ENCODE measurements at regions not wholly inside any gene's neighbourhood (a gene's known extent, or its start where the extent isn't known, plus 50 kb on each side); places are given as distances from the start of the nearest gene placed in this dataset.

DNA sequence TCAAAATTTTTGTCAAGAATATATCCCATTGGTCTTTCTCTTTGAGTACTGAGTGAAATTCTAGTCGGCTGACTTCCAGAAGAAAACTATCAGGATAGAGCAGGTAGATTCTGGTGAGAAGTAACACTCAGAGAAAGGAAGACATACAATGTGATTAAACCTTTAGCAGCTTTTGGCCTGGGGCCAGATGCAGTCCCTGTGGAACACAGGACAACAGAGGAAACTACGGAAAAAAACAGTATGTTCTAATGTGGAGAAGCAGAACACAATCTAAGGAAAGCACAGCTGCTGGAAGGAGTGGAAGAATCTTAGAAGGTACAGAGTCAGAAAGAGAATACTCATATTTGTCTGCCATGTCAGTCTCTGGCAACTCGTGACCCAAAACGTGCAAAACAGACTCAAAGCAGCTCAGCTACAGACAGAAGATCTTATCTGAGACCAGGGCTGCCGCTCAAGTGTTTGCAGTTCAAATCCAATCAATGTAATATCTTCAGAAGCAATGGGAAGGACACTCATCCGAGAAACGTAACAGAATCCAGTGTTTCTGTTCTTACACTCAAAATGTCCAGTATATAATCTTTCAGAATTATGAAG lies 283.8 kb downstream of the MRPL39 start:
- DNase-seq, result no peak

DNA sequence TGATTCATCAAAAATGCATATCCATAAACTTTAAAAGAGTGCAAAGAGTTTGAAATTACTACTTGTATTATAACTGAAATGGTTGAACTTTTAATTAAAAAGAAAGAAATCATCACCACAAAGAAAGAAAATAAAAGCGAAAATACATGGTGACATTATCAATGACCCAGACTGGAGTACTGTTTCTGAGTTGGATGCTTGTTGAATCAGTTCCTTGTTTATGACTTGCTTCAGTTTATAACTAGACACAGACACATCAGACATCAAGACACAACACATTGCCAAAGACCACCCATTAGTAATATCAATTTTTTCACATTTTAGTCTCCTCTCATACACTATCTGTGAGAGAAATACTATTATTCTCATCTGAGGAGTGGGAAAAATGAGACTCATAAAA lies 293.0 kb downstream of the MRPL39 start:
- no peak for DNase-seq

DNA sequence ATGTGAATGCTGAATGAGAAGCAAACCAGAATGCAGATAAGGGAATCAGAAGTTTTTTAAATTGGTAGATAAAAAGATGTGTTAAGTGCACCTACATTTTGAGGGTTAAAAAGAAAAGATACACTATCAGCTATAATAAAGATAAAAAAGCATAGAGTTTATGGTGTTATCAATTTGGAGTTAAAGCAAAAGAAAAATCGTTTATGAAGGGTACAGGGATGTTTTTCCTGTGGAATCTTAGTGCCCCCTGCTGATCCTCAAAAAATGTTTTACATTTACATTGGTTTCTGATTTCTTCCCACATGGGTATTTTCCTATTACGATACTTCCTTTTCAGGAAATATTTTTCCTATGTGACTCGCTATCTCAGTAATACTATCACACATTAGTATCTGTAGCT lies 293.5 kb downstream of the MRPL39 start:
- no peak for DNase-seq

DNA sequence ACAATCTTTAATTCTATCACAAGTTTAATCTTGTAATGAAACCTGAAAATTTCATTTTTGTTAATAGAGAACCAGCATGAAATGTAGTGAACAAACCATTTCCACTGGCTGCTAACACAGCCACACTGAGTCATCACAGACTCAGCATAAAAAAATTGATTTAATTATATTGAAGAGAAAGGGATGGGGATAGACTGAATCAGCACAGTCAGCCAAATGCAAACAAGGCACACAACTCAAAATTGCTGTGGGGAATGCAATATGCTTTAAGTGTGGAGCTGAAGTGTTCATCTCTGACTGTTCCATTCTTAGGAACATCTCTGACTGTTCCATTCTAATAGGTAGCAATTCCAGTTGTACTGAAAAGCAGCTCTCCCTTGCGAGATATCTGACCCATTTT lies 299.8 kb downstream of the MRPL39 start:
- DNase-seq, result no peak

DNA sequence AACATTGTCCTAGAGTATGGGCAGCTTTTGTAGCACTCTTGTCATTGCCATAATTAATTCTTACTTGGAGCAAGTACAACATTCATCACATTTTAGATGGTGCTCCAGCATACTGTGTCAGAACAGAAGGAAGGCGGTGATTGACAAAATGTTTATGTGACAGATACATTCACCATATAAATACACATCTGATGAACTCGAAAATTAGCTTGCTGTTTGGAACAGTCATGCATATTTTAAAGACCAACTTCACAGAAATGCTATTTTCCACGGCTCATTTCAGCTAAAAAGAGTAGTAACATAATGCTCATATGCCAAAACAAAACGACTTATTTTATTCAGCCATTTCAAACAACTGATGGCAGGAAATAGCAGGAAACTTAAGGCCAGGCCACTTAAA lies 302.7 kb downstream of the MRPL39 start:
- DNase-seq, result no peak

DNA sequence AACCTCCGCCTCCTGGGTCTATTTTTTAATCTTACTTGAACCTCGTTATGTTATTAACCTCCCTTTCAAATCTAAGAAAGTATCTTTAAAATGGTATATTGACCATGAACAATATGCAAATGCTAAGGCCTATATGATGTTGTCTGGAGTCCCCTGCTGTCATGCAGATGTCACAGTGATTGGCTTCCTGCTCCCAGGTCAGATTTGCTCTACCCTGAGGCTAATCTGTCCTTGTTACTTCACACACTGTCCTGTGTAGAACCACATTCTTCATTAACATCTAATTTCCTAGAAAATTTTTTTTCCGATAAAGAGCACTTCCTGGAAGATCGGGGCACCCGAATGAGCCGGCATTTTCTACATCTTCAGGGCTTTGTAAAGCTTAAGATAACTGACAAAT lies 306.6 kb downstream of the MRPL39 start:
- DNase-seq, result no peak

DNA sequence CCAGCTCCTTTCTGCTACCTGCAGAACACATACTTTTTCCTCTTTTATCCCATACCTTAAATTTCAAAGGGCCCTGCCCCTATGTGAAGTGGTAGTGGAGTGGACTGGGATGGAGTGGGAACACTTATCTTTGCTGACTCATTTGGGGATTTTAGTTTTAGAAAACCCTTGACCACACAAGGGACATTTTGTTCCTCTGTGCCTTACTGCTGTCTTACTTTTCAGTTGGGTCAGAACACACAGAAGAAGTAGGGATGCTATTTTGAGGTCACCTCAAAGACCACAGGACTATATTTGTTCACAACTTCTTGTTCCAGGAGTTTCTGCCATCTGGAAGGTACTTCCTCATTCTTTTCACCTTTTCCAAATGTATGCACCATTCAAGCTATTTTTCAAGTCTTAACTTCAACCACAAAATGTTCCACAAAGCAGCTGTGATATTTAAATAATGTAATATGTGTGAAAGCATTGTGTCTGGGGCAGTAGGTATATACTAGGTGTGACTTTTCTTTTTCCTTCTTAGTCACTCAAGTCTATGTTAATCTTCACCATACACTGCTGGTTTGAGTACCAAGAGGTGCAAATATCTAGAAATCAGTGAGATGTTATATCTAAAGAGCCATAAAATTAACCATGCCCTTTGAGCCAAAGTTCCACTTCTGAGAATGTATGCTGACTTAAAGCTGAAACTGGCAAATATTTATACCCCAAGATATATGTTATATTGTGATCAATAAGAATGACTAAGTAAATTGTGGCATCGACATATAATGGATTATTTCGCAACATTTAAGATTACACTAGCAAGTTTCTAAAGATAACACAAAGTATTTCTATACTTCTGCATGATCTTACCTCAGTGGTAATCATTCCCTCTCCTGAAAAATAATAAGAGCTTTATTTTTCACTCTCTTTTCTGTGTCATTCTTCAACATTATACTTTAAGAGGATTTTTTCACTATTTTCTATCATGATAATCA lies 308.5 kb downstream of the MRPL39 start:
- DNase-seq, result no peak

DNA sequence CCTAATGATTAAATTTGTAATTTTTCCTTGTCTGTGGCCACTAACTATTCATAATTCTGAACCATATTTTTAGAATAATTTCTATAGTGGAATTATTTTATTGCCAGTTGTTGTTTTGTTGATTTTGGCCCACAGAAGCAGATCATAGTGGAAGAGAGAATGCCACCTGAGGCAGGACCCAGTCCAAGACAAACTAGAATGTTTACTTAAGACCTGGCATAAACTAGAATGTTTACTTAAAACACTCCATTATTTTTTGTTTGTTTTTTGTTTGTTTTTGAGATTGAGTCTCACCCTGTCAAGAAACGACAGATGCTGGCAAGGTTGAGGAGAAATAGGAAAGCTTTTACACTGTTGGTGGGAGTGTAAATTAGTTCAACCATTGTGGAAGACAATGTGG lies 310.2 kb downstream of the MRPL39 start:
- DNase-seq, result peak; percentile 69

DNA sequence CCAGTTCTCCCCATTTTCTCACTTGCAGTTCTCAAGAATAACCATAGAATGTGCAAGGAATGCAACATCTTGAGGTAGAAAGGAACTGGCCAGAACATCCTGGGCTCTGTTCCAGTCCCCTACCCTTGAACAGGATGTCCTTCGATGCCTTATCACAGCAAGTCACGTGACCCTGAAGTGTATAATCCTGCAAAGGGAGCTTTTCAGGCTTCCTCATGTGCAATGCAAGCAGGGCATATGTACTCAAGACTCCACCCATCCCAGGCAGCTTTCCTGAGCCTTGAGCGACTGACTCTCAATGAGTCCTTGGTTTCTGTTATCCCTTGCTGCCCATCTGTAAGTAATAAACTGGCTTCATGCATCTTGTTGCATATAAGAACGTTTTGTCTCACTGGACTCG lies 311.0 kb downstream of the MRPL39 start:
- DNase-seq, result no peak

DNA sequence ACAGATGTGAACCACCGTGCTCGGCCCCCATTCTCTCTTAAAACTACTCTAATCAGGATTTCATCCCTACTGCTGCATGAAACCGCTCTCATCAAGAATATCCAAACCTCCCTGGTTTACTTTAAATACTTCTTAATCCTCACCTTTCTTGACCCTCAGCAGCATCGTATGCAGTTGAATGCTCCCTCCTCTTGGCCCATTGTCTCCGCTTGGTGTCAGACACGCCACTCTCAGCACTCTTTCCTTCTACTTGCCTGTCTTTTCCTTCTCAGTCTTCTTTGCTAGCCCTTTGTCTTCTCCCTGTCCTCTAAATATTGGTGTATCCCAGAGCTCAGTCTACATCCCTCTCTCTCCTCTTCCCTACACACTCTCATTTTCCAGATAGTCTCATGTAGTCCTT lies 314.9 kb downstream of the MRPL39 start:
- no peak for DNase-seq

DNA sequence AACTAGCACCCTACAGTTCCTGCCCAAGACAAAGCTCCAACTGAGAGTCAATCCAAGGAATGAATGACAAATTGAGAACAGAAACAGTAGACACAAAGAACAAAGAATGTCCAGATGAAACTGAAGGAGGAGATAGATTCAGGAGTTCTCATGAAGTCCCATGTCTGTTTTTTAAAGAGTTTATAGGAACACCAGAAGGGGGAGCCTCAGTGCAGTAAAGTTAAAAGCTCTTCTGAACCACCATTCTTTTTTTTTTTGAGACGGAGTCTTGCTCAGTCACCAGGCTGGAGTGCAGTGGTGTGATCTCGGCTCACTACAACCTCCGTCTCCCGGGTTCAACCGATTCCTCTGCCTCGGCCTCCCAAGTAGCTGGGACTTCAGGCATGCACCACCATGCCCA lies 323.6 kb downstream of the MRPL39 start:
- peak; percentile 29 for DNase-seq

DNA sequence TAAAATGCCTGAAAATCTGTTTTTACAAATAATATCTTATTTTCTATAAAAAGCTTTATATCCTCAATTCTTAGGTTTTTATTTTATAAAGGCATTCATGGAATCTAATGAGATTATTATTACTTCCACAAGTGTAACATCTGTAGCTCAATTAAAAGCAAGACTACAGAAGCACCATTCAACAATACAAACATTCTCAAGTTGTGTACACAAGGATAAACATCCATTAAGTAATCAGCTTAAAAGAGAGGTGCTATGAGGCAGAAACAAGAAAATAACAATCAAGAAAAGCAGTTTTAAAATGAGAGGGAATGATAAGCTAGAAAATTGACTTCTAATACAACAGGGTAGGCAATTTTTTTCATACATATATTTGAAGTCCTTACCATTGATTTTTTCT lies 326.1 kb downstream of the MRPL39 start:
- DNase-seq, result no peak

DNA sequence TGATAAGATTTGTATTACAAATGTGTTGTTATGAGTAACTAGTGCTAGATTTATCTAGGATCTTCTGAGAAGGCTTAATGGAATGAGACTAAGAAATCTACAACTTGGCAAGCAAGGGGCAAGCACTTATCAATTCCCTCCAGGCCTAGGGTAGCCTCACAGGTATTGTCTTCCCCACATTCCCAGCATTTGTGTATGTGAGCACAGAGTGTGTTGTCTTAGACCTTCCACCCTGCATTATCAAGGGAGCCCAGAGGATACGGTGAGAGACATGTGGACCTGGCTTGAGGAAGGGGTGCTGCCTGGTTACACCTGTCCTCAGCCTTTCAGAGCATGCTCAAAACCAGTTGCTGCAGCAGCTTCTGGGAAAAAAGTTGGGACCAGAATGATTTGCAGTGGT lies 327.2 kb downstream of the MRPL39 start:
- no peak for DNase-seq

DNA sequence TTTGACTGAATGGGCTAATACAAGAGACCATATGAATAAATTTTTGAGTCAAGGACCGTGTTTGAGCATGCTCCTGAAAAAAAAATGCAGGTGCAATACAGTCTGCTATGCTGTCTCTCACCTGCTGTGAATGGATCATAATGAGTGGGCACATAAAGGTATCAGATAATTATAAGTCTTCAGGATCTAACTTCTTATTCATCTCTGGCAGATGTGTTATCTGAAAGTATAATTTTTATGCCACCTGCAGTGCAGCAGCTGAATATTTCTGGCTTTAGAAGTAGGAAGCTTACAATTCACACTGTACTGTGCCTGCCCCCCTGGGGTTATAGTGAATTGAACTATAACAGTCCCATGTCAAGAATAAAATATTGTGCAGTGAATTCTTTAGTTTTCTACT lies 333.3 kb downstream of the MRPL39 start:
- DNase-seq, result no peak

DNA sequence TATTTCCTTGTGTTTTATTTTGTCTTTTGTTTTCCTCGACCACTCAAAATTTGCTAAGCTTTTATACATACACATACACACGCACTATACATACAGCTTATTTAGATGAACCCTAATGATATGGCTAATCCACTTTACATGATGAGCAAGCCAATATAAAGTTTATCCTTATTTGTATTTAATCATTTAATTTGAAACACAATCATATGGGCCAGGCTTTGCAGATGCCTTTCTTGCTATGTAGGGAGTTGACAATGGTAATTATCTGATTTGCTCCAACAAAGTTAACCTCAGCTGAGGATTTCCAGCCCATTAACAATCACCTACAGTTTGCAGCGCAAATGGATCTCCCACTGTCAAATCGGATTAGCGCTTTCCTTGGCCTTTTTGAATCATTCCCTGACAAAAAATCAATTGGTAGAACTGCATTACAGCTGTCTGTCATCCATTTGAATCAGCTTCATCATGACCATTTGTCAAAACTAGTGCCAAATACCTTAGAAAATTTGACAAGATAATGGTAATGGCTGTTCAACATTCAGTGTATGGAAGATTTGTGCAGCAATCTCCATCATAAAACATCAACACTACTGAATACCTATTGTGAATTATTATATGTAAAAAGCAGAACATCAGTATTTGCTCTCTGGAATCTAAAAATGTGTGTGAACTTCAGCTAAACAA lies 352.6 kb downstream of the MRPL39 start:
- DNase-seq, result no peak

DNA sequence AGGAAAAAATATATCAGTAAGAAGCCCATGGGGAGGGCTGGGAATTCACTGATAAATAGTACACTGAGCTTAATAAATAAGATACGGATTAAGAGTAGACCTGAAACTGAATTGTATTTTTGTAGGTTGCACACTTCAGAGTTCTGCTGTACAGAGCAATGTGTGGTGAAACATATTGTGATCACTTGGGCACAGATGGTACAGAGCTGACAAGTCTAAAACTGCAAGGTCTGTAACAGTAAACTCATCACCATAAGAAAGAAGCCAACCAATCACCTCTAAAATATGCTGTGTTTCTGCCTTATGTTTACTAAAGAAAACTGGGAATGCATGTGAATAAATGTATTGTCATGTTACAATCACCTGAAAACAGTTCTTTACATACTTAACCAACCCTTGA lies 360.7 kb downstream of the MRPL39 start:
- DNase-seq, result no peak

DNA sequence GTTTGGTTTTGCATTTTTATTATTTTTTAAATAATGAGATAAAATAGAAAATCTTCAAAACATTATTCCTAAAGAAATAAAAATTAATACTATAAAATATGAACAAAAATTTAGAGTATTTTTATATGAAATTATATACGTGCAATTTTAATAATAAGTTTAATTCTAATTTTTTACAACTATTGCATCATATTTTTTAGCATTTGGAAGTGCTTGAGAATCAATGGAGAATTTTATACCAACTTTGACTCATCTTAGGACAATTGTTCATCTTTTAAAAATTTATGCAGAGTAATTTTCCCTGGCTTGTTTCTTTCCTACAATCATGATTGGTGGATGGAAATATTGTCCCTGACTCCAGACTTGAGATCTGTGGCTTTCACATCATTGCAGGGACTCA lies 362.5 kb downstream of the MRPL39 start:
- no peak for DNase-seq

DNA sequence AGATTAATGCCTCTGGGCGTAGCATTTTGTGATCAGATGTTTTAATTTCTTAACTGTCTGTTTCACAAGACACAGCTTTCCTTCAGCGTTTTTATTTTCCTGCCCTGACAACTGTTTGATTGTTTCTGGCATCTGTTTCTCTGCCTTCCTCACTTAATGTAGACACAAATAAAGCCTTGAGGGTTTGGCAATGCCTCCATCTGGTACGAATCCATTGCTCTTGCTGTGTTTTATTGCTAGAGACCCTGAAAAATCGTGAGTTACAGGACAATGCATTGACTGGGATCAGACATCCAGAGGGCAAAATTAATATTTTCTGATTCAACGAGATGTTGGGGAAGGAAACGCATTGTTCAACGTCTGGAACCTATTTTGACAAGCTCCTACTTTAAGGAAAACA lies 363.5 kb downstream of the MRPL39 start:
- DNase-seq, result no peak

DNA sequence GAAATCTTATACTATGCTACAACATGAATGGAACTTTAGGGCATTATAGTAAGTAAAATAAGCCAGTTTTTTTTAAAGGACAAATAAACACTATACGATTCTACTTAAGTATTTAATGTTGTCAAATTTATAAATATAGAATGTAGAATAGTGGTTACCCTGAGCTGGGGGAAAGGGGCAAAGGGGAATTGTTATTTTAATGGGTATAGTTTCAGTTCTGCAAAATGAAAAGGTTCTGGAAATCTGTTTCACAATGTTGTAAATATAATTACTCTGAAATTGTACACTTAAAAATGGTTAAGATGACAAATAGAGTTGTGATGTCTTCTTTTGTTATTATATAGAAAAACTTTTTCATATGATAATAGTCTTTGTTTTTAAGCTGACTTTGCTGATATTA lies 366.3 kb downstream of the MRPL39 start:
- DNase-seq, result no peak

DNA sequence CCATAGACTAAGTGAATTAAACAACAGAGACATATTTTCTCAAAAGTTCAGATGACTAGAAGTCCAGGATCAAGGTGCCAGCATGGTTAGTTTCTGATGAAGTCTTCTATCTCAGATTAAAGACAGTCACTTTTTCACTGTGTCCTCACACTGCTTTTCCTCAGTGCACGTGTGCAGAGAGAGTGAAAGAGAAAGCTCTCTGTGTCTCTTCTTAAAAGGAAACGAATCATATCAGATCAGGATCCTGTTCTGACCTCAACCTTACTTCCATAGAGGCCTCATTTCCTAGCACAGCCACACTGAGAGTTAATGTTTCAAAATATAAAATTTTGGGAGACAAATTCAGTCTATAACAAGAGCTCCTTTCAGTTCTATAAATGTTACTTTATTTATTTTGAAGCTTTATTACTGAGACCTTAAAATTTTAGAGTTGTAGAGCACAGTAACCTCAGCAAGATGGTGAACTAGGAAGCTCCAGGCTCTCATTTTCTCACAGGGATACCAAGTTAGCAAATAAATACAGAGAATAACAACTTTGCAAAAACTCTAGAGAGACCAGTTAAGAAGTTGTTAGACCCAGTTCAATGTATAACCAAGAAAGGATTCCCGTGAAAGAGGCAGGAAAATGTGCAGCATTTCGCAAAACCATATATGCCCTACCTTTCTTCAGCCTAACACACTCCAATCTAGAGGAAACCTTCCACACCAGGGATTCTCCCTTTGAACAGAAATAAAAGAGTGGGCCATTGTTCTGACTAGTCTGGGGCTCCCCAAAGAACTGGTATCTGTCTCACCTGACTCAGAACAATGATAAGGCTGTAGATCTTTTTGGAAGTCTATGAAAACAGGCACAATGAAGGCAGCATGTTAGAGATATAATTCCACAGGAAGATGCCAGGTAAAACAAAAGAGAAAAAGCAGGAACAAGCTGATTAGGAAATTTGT lies 372.2 kb downstream of the MRPL39 start:
- DNase-seq, result no peak

DNA sequence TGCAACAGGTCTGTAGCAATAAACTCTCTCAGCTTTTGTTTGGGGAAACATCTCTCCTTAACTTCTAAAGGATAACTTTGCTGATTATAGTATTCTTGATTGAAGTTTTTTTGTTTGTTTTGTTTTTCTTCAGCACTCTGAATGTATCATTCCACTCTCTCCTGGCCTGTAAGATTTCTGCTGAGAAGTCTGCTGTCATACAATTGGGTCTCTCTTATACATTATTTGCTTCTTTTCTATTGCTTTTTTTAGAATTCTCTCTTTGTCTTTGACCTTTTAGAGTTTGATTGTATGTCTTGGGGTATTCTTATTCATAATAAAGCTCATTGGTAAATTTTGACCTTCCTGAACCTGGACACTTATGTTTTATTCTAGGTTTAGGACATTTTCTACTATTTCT lies 386.3 kb downstream of the MRPL39 start:
- DNase-seq, result no peak

DNA sequence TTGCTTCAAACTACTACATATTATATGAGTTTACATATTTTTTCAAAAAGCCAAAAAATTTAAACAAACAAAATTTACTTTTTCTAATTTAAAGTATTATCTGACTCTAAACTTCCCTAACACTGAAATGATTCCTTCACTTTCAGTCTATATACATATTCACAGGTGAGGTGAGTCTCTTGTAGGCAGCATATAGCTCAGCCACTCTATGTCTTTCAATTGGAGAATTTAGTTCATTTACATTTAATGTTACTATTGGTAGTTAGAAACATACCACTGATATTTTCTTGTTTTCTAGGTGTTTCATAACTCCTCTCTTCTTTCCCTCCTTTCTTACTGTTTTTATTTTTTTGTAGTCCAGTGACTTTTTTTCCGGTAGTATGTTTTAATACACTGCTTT lies 387.1 kb downstream of the MRPL39 start:
- DNase-seq, result no peak

All from NCI-H1092 treated with DMSO at 0.1 percent for 48 hours (cell line).